HG03135 (cell line): ENCODE measurements at regions not wholly inside any gene's neighbourhood (a gene's known extent, or its start where the extent isn't known, plus 50 kb on each side); places are given as distances from the start of the nearest gene placed in this dataset.

Experiments
- ATAC-seq: cut with Tn5 transposase; IDR thresholded peaks from one replicate; pipeline ENCODE4 v1.9.1; 2021; ENCODE audit warnings: mild to moderate bottlenecking, moderate library complexity; ENCODE audit not compliant: unreplicated experiment

DNA sequence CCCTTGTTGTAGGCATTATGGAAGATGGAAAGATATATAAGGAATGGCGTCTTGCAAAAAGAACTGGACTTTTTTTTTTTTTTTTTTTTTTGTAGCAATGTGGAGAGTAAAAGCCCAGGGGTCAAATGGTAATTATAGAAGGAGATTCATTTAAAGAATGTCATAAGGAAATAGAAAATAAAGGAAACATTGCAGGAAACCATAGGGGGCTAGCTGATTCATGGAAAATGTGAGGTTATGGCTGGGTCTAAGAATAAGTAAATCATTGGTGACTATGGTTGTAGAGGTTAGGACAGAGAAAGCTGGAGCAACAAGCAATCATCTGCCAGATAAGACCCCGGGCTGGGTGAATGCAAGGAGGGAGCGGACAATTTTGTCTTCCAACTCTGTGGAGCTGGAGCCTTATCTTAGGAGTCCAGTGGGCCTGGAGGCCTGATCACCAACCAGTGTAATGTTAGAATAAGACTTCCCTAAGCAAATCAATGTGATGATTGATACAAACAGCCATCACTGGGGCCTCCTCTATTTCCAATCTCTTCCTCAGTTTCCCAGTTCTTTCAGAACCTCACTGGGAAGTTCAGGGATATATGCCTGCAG, 201.2 kb upstream of the TNP1 start:
- ATAC-seq: no peak

DNA sequence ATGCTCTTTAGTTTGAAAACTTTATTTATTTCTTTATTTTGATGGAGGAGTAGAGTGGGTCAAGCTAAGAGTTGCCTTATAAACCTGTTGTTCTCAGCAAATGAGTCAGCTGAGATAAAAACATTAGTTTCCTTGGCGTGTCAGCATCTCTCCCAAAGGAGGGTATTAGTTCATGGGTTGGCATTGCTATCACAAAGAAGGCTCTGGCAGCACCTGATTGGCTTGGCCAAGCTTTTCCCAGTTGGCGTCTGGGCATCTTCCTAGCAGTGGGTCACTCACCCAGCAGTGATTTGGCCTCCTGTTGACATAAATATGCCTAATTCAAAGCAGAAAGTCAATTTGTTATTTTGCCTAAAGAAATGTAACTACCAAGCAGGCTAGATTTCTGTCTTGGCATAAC, 200.7 kb upstream of the TNP1 start:
- ATAC-seq: no peak

DNA sequence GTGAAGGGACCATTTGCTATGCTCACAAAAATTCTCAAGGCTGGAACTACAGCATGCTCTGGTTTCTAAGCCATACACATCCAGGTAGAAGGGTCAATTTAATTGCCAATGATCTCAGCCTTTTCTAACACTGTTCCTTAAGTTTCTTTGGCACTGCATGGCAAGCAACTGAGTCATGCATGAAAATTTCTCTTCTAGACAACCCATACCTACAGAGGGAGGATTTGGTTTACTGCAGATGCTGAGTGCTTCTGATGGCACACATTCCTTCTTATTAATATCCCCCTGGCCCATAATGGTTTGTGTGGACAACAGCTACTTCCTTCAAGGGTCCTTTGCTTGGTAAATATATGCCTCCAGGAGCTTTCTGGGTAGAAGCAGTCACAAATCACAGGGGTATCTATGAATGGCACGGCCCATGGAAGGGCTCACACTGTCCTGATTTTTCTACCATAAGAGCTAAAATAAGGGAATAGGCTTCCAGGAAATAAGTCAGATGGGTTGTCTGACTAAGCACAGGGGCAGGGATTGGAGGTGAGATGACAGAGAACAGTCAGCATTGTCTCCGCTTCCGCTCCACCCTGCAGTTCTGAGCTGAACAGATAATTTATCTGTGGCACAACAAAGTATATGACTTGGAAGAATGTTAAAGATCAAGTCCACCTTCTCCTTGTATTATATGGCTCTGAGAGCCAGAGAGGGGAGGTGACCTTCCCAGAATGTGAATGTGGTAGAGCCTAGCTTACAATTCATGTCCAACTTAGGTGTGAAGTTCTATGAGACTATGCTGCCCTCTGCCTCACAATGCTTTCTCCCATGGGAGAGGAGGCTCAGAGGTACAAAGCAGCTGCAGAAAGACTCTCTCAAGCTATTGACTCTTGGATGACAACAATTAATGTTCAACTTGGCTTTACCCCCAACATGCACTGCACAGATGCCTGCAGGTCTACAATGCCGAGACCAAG, 199.2 kb upstream of the TNP1 start:
- ATAC-seq: no peak

DNA sequence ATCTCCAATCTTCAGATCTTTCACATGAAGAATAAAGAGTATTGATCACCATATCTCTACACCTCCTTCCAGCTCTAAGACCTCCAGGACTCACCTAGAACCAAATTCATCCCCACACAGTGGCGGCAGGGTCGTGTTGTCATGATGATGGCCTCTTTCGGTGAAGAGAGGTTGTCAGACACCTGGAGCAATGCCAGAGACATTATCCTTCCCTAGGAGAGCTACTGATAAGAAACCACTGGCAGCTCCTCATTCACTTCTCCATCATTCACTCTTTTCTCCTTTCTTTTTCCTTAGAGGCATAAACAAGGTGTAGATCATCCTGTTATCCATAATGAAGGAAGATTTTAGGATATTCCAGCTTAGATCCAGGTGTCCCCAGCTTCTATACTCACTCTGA, 197.9 kb upstream of the TNP1 start:
- ATAC-seq: no peak

DNA sequence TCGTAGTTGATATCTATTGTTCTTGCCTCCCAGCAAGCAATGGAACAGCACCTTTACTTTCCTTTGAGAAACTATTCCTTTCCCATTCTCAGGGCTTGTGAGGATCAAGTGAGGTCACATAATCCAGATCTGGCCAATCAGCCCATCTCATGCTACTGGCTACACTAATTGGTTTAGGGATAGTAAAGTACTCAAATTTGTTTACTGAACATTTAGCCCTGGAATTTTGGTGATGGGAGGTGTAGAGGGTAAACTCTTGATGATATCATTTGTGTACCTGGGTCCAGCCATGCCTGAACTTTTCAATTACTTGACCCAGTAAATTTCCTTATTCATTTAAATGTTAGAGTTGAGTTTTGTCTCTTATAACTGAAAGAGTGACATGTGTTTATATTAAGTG, 195.8 kb upstream of the TNP1 start:
- no peak for ATAC-seq

DNA sequence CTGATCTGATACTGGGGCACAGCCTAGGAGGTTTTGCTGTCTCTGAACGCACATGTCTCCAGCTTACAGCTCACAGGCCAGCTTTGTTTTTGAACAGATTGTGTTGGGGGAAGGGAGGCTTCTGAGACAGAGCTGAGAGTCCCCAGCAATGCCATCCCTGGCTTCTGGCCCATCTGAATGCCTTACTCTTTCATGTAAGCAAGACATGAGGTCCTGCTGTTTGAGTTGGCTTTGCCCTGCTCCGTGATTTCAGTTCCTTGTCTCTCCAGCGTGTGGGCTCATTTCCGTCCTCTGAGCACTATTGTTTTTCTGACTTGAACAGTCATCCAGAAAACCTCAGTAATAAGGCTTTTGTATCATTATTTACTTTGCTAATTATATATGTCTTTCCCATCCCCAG, 194.9 kb upstream of the TNP1 start:
- no peak for ATAC-seq

DNA sequence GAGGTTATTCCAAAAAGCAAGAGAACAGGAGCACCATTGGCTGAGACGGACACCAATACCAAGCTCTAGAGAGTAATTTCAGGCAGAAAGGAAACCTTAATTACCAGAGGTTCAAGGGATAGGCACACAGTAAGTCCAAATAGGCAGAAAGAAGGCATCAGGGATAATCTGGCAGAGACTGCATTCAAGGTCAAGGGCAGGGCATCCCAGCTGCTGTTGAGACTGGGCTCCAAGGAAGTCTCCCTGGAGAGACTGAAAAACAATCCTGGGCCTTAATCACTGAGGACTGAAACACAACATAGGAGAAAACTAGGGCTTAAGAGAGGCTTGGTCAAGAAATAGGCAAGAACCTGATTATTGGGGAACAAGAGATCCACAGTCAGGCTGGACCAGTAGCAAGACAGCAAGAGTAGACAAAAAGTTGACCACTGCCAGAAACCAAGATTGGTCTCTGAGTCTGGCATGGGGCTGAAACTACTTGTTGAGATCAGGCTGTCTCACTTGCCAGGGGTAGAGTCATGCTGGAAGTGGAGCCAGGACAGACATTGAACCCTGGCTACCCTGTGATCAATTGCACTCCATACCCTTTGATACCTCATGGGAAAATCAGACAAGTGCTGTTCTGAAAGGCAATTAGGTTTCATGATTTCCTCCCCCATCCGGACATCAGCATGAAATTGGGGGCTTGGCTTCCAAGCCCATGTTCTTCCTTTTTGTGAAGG, 193.2 kb upstream of the TNP1 start:
- no peak for ATAC-seq

DNA sequence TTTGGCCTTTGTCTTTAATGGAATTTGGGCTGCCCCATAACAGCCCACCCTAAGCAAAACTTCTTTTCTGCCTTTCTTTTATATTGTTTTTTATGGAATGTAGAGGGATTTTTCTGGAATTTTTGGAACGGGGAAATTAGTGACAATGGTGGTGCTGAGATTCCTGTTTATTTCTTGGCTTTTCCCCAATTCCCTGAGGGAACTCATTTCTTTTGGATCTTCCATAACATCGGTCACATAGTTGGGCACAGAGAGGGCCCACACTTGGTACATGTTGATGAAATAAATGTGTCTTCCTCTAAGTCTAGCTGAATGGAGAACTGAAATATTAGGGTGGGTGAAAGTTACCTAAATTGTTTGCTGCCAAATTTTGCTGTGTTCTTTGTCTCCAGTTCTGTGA, 191.6 kb upstream of the TNP1 start:
- no peak for ATAC-seq

DNA sequence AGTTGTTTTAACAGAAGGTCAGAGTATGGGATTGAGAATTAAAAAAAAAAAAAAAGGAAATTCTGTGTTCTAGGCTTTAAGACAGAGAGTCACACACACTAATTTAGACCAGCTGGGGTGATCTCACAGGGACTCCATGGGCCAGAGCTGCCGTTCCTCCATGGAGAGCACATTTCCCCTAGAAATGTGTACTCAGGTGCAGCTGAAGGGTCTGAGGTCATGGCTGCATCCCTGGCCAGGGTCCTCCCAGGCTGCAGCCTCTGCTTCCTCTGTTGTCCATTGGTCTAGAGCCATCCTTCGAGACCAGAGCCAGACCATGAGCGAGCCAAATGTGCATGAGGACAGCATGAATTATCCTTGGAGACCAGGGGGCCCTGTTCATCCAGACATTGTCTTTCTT, 190.1 kb upstream of the TNP1 start:
- ATAC-seq: no peak

DNA sequence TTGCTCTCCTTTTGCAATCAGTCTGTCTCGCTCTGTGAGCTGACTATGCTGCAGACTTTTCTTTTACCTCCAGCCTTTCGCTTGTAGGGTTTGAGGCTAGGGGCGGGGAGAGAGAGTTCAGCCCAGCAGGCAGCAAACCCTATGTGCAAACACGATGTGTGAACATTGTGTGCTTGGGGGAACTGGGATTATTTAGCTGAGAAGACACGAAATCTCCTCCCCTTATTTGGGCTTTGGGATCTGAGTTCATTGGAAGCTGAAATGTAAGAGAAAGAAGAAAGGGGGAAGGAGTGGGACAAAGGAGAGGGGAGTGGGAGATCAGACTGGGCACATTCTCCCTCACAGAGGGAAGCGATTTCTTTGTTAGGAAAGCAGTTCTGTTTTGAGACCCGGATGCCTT, 189.6 kb upstream of the TNP1 start:
- no peak for ATAC-seq

DNA sequence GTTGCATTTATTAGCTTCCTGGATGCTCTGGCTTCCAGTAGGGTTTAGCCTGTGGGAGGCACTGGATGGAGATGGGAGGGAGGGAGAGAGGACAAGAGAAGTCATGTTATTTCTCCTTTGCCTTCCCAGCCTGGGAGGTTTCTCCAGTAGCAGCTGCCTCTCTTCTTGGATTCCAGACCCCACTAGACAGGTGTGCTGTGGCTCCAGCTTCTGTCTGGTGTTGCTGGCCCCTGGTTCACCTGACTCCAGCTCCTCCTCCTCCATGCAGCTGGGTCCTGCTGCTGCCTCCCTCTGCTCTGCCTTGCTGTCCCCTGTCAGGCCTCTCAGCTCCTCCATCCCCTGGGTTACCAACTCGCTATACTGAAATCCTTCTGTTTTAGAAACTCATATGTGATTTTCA, 188.9 kb upstream of the TNP1 start:
- ATAC-seq: no peak

DNA sequence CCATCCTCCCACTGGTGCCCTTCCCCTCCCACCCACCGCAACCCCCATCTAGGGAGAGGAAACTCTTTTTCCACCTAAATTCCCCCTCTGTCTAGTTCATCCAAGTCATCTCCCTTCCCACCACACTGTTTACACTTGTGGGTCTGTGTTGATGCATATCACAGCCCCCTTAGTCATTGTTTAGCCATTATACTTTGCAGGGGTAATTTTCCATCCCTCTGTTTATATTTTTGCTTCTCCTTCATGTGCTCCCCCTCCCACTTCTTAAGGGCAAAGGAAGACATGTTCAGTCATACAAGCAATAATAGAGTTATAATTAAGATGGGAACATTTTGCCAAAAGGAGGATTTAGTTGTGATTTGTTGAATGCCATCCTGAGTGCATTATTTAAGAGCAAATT, 187.8 kb upstream of the TNP1 start:
- no peak for ATAC-seq

DNA sequence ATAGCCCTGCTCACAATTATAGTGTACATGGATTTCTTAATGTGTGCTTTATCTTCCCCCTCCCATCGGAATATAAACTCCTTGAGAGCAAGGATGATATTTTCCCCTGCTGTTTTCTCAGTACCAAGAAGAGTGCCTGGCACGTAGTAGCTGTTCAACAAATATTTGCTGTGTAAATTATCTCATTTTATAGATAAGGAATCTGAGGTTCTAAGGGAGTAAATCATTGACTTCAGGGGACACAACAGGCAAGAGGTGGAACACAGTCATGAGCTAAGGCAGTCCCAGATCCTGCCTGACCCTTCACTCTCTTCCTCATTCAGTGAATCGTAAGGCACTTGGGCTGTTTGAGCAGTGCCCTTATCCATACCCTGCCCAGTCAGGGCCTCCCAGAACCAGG, 187.3 kb upstream of the TNP1 start:
- ATAC-seq: no peak

DNA sequence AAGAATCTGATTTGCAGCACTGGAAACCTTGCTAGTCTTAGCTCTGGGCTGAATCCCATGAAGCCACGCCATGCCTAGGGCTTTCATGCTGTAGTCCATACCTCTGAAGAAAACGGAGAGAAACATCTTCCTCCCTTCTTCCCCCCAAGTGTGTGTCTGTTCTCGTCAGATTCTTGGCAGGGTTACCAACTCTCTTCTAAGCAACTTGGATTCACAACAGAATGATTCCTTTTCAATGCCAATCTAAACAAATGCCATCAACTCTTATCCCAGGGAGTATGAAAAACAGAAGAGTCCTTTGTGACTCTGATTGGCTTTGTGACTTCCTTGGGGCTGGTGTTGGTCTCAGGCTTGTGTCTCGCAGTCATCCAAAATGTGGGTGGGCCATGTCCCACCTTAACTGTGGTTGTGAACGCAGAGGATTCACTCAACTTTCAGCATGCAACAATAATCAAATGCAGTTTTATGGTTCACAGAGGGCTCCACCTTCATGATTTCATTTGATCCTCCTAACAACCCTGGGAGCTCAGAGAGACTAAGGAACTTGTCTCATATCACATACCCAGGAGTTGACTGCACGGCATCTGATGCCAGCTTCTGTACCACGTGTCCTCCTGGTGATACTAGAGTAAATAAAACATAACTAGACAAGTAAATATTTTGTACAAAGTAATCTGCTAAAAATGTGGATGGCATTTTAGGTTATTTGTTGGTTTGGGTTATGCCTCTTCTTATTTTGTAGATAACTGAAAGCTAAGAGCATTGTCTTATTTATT, 186.0 kb upstream of the TNP1 start:
- no peak for ATAC-seq

DNA sequence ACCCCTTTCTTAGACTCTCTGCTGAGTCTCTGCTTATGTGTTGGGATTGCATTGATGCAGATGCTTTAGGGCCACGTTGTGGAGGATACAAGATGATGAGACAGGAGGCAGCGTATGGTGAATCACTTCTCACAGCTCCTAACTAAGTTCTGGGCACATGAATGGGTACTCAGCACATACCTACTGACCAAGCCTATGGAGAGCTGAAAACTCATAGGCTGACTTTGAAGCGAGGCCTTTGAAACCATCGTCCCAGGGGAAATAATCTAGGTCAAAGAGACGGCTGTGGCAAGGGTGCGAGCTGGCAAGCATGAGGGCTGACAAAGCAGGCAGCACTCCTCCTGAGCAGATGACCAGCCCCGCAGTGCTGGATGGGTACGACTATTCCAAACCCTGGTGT, 180.2 kb upstream of the TNP1 start:
- no peak for ATAC-seq

DNA sequence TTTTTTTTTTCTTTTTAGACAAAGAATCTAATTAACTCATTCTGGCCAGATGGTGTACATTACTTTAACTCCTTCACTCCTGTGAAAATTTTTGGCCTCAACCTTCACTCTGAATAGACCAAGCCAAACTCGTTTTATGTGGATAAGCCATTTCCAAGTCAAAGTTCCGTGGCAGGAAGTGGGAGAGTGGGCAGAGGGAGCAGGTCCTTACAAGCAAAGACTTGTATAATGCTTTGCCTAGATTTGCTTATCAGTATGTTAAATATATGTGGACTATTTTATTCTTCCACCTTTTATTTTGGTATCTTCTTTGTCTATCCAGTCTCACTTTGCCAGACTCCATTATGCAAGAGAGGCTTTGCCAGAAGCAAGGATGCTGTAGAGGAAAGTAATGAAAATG, 178.1 kb upstream of the TNP1 start:
- ATAC-seq: no peak

DNA sequence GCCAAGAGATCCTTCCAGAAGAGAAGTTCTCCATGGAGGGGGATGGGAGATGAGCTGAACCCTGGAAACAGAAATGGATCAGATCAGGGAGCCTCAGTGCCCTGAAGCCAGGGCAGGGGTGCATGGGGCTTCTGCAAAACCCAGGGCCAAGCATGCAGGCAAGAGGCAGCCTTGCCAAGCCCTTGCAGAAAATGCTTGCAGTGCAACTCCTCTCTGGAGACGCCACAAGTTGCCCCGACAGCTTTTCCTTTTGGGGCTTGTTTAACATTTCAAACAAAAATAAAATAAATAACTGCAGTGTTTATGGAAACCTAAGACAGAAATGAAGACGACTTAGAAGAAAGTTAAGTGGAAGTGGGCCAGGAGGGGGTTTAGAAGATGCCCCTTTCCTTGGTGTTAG, 177.5 kb upstream of the TNP1 start:
- ATAC-seq: no peak

DNA sequence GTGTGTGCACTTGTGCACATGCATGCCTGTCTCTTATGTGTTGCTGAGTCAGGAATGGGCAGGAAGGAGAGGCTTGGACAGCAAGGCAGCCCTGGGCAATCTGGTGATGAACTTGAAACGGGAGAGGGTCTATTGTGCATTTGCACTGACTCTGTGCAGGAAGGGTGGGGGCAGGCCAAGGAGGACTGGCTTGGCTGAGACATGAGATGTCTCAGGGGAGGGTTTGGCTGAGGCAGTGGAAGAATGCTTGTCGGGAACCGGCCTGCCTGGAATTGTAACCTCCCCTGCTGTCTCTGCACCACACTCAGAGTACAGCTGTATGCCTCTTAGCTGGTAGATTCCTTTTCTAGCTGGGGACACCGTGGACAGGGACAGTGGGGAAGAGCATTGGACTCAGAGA, 176.1 kb upstream of the TNP1 start:
- no peak for ATAC-seq

DNA sequence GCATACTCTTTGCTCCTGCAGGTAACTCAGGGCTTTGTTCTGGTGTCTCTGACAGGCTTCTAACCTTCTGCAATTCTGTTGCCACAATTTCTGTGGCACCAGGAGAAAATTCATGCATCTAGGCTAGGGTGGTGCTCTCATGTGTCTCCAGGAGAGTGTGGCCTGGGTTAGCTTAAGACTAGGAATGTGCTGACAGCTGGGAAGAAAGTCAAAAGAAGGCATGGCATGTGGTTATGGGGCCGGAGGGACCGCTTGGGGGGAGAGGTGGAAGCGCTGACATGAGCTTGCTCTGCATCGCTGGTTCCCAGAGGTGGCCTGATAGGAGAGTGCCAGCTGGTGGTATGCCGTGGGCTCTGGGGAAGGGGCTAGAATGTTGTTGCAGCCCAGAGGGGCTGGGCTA, 173.3 kb upstream of the TNP1 start:
- no peak for ATAC-seq

DNA sequence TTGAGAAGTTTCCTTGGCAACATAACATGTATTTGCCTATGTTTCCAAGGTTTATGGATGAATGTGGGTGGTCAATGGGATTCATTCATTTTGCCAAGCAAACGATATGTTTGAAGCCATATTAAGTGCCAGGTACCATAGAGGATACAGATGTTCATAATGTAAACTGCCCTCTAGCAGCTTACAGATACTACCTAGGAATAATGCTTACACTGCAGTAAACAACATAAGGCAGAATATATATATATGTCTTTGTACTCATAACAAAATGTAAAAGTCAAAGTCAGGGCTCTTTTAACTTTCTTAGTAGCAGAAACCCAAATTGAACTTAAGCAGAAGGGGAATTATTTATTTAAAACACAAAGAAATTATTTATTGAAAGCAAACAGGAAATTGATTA, 171.6 kb upstream of the TNP1 start:
- ATAC-seq: no peak

DNA sequence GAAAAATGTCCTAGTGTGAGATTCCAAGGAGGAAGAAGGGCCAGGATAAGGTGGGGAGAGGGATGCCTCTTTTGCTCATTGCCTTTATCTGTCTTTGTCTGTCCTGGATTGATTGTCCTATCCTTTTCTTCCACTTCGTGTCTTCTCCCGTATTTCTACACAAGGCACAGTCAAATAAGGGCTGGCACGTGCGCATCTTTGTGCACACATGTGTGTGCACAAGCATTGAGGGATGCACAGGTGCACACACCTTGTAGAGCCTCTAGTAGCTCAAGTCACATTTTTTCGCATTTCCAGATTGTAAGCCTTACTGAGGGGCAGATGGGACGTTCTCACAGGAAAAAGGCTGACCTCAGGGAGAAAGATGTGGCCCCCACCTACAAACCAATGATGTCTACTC, 170.2 kb upstream of the TNP1 start:
- no peak for ATAC-seq
